Cardiac muscle cell (in vitro differentiated cells and primary cell): ENCODE measurements at regions not wholly inside any gene's neighbourhood (a gene's known extent, or its start where the extent isn't known, plus 50 kb on each side); places are given as distances from the start of the nearest gene placed in this dataset.

Experiments used
- DNase-seq, 2 donors: peaks; one replicate each; pipeline versions ENCODE4 v3.0.0 to v3.0.0-alpha.2; 2010 to 2017; ENCODE audit warnings: low read depth in 1 of 2, low spot score in 1 of 2
- H3K27ac ChIP-seq: fragments of 200-600 bp; sonication (generic); 2 replicates; pipeline ENCODE4 v1.5.1; 2016
- H3K27me3 ChIP-seq: fragments of 200-600 bp; sonication (generic); 2 replicates; pipeline ENCODE4 v1.6.0; 2016; ENCODE audit warnings: control low read depth
- H3K36me3 ChIP-seq: fragments of 200-600 bp; sonication (generic); 2 replicates; pipeline ENCODE4 v1.5.1; 2016; ENCODE audit warnings: control low read depth
- H3K4me1 ChIP-seq: fragments of 200-600 bp; sonication (generic); 2 replicates; pipeline ENCODE4 v1.8.1; 2017; ENCODE audit warnings: low read depth, mild to moderate bottlenecking, mixed run types
- H3K4me3 ChIP-seq: fragments of 200-600 bp; sonication (generic); 2 replicates; pipeline ENCODE4 v1.5.1; 2016; ENCODE audit warnings: mild to moderate bottlenecking
- H3K9me3 ChIP-seq: fragments of 200-600 bp; sonication (generic); 2 replicates; pipeline ENCODE4 v1.5.1; 2017; ENCODE audit warnings: low read depth, mild to moderate bottlenecking, control low read depth
- TF ChIP-seq, protein P1 (sequence below): IDR thresholded peaks from 2 replicates; pipeline ENCODE4 v1.5.1; 2012; ENCODE audit warnings: low read depth, mild to moderate bottlenecking, low read length

DNA sequence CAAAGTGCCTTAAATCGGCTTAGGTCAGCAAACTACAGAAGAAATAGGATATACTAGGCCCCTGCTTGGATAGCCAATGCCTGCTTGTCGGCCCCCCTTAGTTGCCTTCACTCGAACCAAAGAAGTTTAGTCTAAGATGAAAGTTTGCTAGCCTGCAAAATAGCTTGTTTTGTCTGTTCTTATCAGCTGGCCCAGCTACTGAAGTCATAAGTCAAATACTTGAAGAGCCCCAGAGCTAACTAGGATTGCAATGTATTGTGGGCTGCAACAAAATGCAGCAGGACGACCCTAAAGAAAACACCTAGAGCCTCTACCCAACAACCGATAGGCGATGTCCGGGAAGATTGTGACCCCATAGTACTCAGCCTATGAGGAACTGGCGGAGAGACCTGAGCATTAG is 183.5 kb upstream of the HS6ST1 start:
- peaks cover 27% of the 10 kb centered on the region for H3K4me1 ChIP-seq
- no peak for DNase-seq

DNA sequence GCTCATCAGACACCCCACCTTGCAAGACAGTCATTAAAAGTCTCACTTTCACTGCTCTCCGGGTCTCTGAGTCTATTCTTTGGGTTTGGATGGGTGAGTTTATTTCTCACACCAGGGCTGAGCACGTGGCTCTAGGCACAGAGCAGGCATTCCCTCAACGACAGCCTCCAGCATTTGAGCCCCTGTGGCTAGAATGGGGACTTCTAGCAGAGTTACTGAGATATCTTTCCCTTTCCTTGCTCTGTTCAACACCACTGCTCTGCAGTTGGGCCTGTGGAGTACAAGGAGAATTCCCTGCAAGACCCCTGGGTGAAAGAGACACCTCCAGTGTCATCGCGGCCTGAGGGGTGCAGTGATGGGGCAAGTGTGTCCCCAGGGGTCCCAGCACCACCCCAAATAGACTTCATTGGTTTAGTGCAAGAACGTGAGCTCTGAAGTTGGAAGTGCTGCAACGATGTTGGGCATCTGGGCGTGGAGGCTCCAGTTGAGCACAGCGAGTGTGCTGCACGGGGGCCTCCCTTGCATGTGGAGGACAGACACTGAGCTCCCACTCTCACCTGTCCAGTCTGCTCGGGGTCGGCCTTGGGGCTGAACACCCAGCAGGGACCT is 184.1 kb upstream of the HS6ST1 start:
- H3K27me3 ChIP-seq: no peaks in the 10 kb centered on the region
- H3K27ac ChIP-seq: no peak overlapping the region
- no peak overlapping the region for H3K4me3 ChIP-seq
- TF ChIP-seq, protein P1, sequence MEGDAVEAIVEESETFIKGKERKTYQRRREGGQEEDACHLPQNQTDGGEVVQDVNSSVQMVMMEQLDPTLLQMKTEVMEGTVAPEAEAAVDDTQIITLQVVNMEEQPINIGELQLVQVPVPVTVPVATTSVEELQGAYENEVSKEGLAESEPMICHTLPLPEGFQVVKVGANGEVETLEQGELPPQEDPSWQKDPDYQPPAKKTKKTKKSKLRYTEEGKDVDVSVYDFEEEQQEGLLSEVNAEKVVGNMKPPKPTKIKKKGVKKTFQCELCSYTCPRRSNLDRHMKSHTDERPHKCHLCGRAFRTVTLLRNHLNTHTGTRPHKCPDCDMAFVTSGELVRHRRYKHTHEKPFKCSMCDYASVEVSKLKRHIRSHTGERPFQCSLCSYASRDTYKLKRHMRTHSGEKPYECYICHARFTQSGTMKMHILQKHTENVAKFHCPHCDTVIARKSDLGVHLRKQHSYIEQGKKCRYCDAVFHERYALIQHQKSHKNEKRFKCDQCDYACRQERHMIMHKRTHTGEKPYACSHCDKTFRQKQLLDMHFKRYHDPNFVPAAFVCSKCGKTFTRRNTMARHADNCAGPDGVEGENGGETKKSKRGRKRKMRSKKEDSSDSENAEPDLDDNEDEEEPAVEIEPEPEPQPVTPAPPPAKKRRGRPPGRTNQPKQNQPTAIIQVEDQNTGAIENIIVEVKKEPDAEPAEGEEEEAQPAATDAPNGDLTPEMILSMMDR: no peak
- no peak for DNase-seq
- H3K36me3 ChIP-seq: no peaks in the 10 kb centered on the region
- H3K4me1 ChIP-seq: peaks cover 27% of the 10 kb centered on the region
- no peaks in the 10 kb centered on the region for H3K9me3 ChIP-seq

More for the DNA sequence above, 183.5 kb upstream of the HS6ST1 start:
- TF ChIP-seq, protein P1: no peak
- Histone ChIP-seq H3K27me3 (no peaks in the 10 kb centered on the region), H3K27ac (no peak overlapping the region), H3K9me3 (no peaks in the 10 kb centered on the region), H3K36me3 (no peaks in the 10 kb centered on the region), H3K4me3 (no peak overlapping the region)

DNA sequence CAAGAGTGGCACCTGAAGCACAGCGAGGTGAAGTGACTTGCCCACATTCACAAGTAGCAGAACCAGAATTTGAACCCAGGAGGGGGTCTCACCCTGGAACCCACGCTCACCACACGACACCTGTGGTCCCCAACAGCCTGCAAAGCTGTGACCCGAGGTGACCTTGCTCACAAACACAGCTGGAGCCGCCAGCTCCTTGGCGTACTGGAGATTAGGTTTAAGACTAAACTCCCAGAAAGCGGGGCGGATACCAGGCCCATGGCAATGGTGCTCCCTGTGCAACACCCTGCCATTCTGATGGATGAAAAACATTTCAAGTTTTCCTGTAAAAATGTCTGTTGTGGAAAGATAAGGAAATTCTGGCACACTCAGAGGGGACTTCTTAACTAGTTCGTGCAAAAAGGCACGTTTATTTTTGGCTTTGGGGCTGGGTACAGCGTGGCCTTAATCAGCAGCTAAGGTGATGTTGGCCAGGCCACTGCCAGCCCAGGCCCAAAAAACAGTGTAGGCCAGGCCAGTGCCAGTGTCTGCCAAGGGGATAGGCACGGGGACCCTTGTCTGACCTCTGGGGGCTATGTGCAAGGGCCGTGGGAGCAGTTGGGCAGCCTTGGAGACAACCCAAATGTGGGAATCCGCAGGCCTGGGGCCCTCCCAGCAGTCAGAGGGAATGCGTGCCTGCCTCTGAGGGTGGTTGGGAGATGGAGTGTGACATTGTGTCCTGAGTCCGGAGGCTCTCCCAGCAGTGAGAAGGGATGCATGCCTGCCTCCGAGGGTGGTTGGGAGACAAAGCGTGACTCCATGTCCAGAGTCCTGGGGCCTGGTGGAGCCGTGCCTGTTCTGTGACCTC is 185.0 kb upstream of the HS6ST1 start:
- TF ChIP-seq, protein P1: no peak
- no peaks in the 10 kb centered on the region for H3K36me3 ChIP-seq
- no peak overlapping the region for H3K4me3 ChIP-seq
- no peaks in the 10 kb centered on the region for H3K27me3 ChIP-seq
- no peak for DNase-seq
- H3K9me3 ChIP-seq: no peaks in the 10 kb centered on the region
- H3K4me1 ChIP-seq: peaks cover 27% of the 10 kb centered on the region
- H3K27ac ChIP-seq: no peak overlapping the region

DNA sequence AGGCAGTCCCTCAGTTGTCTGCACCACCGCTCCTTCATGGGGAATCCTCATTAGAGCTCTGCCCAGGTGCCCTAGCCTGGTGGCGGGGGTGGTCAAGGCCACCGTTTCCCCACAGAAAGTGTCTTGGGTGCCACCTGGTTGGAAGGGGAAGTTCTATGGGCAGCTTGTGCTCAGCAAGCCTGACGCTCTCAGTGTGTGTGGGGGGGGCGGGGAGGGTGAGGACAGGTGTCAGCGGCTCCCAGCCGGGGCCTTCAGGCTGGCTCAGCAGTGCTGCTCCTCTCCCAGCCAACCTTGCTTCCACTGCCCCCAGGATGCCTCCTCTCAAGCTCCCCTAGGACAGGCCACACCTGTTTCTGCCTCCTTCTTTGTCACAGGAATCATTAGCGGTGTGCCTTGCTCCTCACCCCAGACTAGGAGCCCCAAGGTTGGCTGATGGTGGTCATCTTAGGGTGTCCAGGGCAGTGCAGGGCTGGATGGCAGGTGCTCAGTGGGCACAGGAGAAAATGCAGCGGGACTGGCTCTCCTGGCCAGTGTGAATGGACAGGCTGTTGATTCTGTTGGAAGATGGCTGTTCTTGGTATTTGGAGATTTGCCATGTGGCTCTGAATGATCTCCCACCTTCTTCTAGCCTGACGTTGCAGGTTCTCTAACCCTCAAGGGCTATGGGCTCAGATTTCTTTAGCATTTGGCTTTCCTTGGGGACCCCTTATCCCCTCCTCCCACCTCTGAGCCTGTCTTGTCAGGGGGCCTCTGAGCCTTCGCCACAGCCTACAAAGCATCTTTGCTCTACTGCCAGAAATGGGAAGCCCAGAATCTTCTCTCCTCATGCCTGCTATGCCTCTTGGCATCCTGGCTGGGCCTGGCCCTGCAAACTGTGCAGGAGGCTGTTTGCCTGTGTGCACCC is 185.8 kb upstream of the HS6ST1 start:
- H3K27me3 ChIP-seq: no peaks in the 10 kb centered on the region
- DNase-seq: no peak
- no peak overlapping the region for H3K4me3 ChIP-seq
- H3K27ac ChIP-seq: no peak overlapping the region
- no peaks in the 10 kb centered on the region for H3K36me3 ChIP-seq
- TF ChIP-seq, protein P1: no peak
- no peaks in the 10 kb centered on the region for H3K9me3 ChIP-seq
- H3K4me1 ChIP-seq: peaks cover 27% of the 10 kb centered on the region

DNA sequence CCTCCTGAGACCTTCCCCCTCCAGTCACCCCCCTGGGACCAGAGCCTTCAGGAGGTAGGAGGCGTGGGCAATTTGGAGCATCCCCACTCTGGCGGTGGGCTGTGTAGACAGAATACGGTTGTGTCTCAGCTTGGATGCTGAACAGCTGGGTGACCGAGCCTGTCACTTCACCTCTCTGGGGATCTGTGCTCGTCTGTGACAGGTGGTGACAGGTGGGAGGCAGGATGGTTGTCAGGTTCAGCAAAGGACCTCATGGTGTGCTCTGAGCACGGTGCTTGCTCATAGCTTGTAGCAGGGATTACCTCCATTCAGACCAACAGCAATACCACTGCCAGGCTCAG is 186.5 kb upstream of the HS6ST1 start:
- Histone ChIP-seq H3K4me1 (peaks cover 27% of the 10 kb centered on the region), H3K27me3 (no peaks in the 10 kb centered on the region), H3K36me3 (no peaks in the 10 kb centered on the region), H3K9me3 (no peaks in the 10 kb centered on the region), H3K27ac (no peak overlapping the region), H3K4me3 (no peak overlapping the region)
- no peak for DNase-seq
- TF ChIP-seq, protein P1: no peak
